HUDEP-2 (cell line): ENCODE measurements at regions not wholly inside any gene's neighbourhood (a gene's known extent, or its start where the extent isn't known, plus 50 kb on each side); places are given as distances from the start of the nearest gene placed in this dataset.

Experiments used
- DNase-seq, 76 experiments: peaks; one replicate each; lab custom pipeline; 2025; ENCODE audit not compliant: unreplicated experiment in 76 of 76; lab: John Stamatoyannopoulos, UW

GRCh38 chr17:27390540-27390939, 65.7 kb upstream of the KSR1 start:
- DNase-seq: no peak

GRCh38 chr17:27391427-27391826, 64.8 kb upstream of the KSR1 start:
- no peak for DNase-seq

- DNase-seq: no peak
Observed at GRCh38 chr17:27396045-27396444, 60.2 kb upstream of the KSR1 start.

GRCh38 chr17:27396941-27397340, 59.3 kb upstream of the KSR1 start:
- no peak for DNase-seq

- DNase-seq: no peak
Observed at GRCh38 chr17:27398691-27399090, 57.6 kb upstream of the KSR1 start.

GRCh38 chr17:27400991-27401390, 55.3 kb upstream of the KSR1 start:
- no peak for DNase-seq

- no peak for DNase-seq
Observed at GRCh38 chr17:27402943-27403342, 53.3 kb upstream of the KSR1 start.

GRCh38 chr17:27403480-27404005, 52.7 kb upstream of the KSR1 start:
- no peak for DNase-seq

- no peak for DNase-seq
Observed at GRCh38 chr17:27404676-27405075, 51.6 kb upstream of the KSR1 start.
